ENCODE measurements at regions not wholly inside any gene's neighbourhood (a gene's known extent, or its start where the extent isn't known, plus 50 kb on each side); places are given as distances from the start of the nearest gene placed in this dataset.
A peak's percentile ranks its signal among the peaks of the same experiment; 100 is the strongest.

DNA sequence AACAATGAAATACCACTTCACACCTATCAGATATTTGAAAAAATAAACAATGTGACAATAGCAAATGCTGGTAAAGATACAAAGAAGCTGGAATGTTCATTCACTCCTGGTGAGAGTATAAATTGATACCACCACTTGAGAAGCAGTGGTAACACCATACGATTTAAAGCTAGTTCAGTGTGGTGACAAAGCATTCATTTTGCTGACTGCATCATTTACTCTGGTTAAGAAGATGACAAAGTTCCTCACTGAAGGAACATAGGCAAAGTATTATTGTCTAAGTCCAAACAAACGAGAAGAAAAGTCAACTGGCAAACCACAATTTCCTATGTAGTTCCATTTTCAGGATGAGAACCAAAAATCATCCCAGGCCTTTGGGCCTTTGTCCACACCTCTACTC, 102.5 kb downstream of the GEMIN8 start:
- H3K4me3 Mint-ChIP-seq = no peak overlapping the region
- H3K9me3 Mint-ChIP-seq = no peaks in the 10 kb centered on the region
- no peak overlapping the region for H3K27ac Mint-ChIP-seq
- H3K4me1 Mint-ChIP-seq = no peaks in the 10 kb centered on the region
- H3K36me3 Mint-ChIP-seq = no peaks in the 10 kb centered on the region
- H3K27me3 Mint-ChIP-seq = no peaks in the 10 kb centered on the region

DNA sequence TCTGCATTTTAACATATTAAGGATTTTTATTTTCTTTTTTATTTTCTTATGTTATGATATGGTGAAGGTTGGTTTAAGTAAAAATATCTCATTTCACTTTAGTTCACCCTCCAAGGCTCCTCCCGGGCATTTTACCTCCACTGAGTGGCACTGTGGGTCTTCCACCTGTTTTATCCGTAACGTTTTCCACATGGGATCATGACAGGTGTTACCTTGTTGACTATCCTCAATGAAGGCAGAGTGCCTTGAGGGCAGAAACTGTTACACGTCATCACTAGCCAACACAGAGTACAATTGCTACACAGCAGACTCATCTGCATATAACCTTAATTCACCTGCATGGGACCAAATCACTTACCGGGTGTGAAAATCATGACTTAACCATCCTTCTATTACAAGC, 105.8 kb downstream of the GEMIN8 start:
- H3K4me3 Mint-ChIP-seq = no peak overlapping the region
- H3K4me1 Mint-ChIP-seq = no peaks in the 10 kb centered on the region
- H3K36me3 Mint-ChIP-seq = no peaks in the 10 kb centered on the region
- H3K9me3 Mint-ChIP-seq = no peaks in the 10 kb centered on the region
- no peak overlapping the region for H3K27ac Mint-ChIP-seq
- no peaks in the 10 kb centered on the region for H3K27me3 Mint-ChIP-seq

GRCh38 chrX:13923289-13923688, 106.4 kb upstream of the GPM6B start:
- Mint-ChIP-seq H3K4me1 (no peaks in the 10 kb centered on the region), H3K36me3 (no peaks in the 10 kb centered on the region), H3K4me3 (no peak overlapping the region), H3K9me3 (no peaks in the 10 kb centered on the region), H3K27ac (no peak overlapping the region), H3K27me3 (no peaks in the 10 kb centered on the region)

DNA sequence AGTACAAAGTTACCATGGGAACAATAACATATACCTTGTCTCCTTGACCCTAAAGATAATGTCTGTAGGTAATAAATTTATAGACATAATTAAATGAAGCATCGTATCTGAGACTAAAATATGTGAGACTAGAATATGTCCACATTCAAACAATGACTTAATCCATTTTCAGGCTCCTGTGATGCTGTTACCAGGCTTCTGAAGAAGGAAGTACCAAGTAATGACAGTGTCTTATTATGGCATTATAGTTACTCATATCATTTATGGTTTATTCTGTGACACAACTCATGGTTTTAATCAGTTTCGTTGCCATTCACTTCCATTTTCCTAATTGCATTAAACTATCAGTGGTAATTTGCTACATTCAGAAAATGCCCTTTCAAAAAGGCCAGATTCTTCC, 100.6 kb upstream of the GPM6B start:
- peaks cover 2% of the 10 kb centered on the region for H3K27me3 Mint-ChIP-seq
- H3K9me3 Mint-ChIP-seq = no peaks in the 10 kb centered on the region
- H3K36me3 Mint-ChIP-seq = no peaks in the 10 kb centered on the region
- H3K4me3 Mint-ChIP-seq = no peak overlapping the region
- no peaks in the 10 kb centered on the region for H3K4me1 Mint-ChIP-seq
- no peak overlapping the region for H3K27ac Mint-ChIP-seq

DNA sequence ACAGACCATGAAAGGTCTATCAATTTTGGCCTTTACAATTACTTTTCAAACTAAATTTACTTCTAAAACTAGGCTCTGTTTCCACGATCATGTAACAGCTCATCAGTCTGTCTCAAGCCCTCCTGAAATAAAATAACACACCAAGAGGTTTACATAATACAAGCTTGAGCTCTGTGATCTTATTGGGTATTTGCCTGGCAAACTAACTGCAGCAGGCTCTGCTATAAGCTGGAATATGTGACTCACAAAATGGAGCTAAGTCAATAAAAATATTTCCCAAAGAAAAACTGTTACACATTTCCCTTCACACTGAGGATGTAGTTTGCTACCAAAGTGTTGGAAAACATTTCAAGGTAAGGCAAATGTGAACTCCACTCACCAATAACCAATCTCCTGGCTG, 94.7 kb upstream of the GPM6B start:
- H3K27me3 Mint-ChIP-seq = peaks cover 2% of the 10 kb centered on the region
- H3K4me1 Mint-ChIP-seq = no peaks in the 10 kb centered on the region
- H3K4me3 Mint-ChIP-seq = no peak overlapping the region
- H3K36me3 Mint-ChIP-seq = no peaks in the 10 kb centered on the region
- no peak overlapping the region for H3K27ac Mint-ChIP-seq
- no peaks in the 10 kb centered on the region for H3K9me3 Mint-ChIP-seq

DNA sequence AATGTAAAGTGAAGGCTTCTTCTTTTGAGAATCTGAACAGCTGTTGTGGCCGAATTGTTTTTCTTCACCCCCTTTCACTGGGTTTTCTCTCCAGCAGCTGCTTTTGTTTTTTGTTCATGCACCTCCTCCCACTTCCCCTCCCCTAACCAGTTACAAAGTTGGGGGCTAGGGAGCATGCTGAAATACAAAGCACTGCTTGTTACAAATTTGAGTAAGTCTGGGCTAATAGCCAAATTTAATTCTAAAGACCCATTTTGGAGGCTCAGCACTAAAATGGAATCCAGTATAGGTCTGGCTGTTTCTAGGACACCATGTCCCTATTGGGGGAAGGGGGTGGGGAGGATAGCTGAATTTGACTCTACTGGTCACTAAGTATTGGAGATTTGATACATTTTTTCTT, 89.2 kb upstream of the GPM6B start:
- no peaks in the 10 kb centered on the region for H3K4me1 Mint-ChIP-seq
- H3K4me3 Mint-ChIP-seq = no peak overlapping the region
- no peaks in the 10 kb centered on the region for H3K36me3 Mint-ChIP-seq
- no peaks in the 10 kb centered on the region for H3K27me3 Mint-ChIP-seq
- H3K9me3 Mint-ChIP-seq = no peaks in the 10 kb centered on the region
- no peak overlapping the region for H3K27ac Mint-ChIP-seq

GRCh38 chrX:13903405-13903804, 86.5 kb upstream of the GPM6B start:
- Mint-ChIP-seq H3K4me1 (peaks cover 4% of the 10 kb centered on the region), H3K36me3 (no peaks in the 10 kb centered on the region), H3K9me3 (no peaks in the 10 kb centered on the region), H3K27me3 (no peaks in the 10 kb centered on the region), H3K4me3 (no peak overlapping the region), H3K27ac (no peak overlapping the region)

GRCh38 chrX:13902406-13902805, 85.5 kb upstream of the GPM6B start:
- H3K4me3 Mint-ChIP-seq = no peak overlapping the region
- H3K9me3 Mint-ChIP-seq = no peaks in the 10 kb centered on the region
- no peaks in the 10 kb centered on the region for H3K36me3 Mint-ChIP-seq
- no peaks in the 10 kb centered on the region for H3K27me3 Mint-ChIP-seq
- peaks cover 4% of the 10 kb centered on the region for H3K4me1 Mint-ChIP-seq
- peak overlapping the region; percentile 8 for H3K27ac Mint-ChIP-seq

DNA sequence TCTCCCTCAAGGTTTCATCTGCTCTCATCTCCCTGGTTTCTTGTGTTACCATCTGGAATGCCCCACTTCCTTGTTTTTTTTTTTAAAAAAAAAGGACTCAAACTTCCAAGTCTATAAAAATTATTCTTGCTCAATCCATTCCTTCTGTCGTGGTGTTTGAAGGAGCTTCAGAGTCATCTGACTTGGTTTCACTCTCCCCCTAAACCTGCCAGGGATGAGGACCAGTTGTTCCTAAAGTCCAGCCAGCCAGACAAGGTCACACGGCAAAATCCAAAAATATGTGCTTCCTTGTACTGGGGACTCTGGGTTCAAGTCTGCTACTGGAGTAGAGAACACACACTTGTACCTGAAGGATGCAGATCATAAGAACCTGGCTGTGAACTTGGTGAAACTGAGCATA, 84.5 kb upstream of the GPM6B start:
- H3K36me3 Mint-ChIP-seq = no peaks in the 10 kb centered on the region
- H3K27me3 Mint-ChIP-seq = no peaks in the 10 kb centered on the region
- no peak overlapping the region for H3K27ac Mint-ChIP-seq
- no peaks in the 10 kb centered on the region for H3K9me3 Mint-ChIP-seq
- no peak overlapping the region for H3K4me3 Mint-ChIP-seq
- peaks cover 4% of the 10 kb centered on the region for H3K4me1 Mint-ChIP-seq

- no peaks in the 10 kb centered on the region for H3K27me3 Mint-ChIP-seq
- no peaks in the 10 kb centered on the region for H3K36me3 Mint-ChIP-seq
- no peak overlapping the region for H3K4me3 Mint-ChIP-seq
- no peak overlapping the region for H3K27ac Mint-ChIP-seq
- H3K9me3 Mint-ChIP-seq = no peaks in the 10 kb centered on the region
- peaks cover 4% of the 10 kb centered on the region for H3K4me1 Mint-ChIP-seq
Observed at GRCh38 chrX:13900351-13900750, 83.5 kb upstream of the GPM6B start.

DNA sequence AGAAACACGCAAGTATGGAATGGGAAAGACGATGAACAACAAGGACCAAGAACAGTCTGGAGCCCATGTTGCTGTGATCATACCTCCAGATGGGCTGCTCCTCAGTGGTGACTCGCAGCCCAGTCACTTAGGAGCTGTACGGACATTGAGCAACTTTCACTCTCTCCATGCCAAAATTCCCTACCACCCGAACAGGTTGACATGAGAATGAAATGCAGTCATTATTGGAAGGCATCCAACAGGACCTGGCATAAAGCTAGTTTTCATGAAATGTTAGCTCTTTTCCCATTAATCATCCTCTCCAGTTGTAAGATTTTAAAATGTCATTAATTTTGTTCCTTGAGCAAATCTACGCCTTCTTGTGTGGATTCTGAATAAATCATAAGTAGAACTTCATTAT, 82.7 kb upstream of the GPM6B start:
- Mint-ChIP-seq H3K36me3 (no peaks in the 10 kb centered on the region), H3K27ac (no peak overlapping the region), H3K4me1 (peaks cover 4% of the 10 kb centered on the region), H3K4me3 (no peak overlapping the region), H3K27me3 (no peaks in the 10 kb centered on the region), H3K9me3 (no peaks in the 10 kb centered on the region)

DNA sequence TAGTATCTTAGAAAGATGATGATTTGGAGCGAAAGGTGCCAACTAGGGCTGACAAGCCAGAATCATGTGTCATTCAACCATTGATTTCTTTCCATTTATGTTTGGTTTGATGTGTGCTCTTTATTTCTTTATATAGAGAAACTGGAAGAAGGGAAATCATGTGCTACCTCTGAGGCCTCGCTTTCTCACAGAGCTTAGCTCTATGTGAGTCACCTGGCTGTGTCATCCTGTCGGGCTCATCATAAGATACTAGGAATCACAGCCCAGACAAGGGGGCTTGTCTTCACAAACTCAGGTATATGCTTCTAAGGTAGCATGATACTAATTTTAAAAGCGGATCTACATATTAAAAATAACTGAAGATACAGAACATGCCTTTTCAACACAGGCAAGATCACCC, 81.7 kb upstream of the GPM6B start:
- H3K4me1 Mint-ChIP-seq = peaks cover 4% of the 10 kb centered on the region
- H3K36me3 Mint-ChIP-seq = no peaks in the 10 kb centered on the region
- H3K9me3 Mint-ChIP-seq = no peaks in the 10 kb centered on the region
- no peak overlapping the region for H3K4me3 Mint-ChIP-seq
- no peak overlapping the region for H3K27ac Mint-ChIP-seq
- no peaks in the 10 kb centered on the region for H3K27me3 Mint-ChIP-seq

GRCh38 chrX:13898083-13898482, 81.2 kb upstream of the GPM6B start:
- Mint-ChIP-seq H3K36me3 (no peaks in the 10 kb centered on the region), H3K27ac (no peak overlapping the region), H3K4me1 (peaks cover 4% of the 10 kb centered on the region), H3K9me3 (no peaks in the 10 kb centered on the region), H3K4me3 (no peak overlapping the region), H3K27me3 (no peaks in the 10 kb centered on the region)

DNA sequence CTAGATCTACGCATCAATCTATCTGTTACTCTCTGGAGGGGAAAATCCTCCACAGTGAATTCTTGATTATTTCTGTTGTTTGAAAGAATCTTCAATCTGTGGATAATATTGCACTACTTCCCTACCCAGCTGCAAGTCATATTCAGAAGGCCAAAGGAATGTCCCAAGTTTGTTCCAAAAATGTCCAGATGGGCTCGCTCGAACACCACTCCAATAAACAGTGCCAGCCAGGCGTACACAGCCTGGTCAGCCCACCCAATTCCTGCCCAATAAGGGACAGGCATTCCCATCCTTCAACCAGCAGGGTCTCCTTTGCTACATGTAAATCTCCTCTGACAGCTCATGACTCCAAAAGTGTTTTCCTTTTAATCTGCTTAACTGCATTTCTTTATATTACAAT, 80.7 kb upstream of the GPM6B start:
- Mint-ChIP-seq H3K27ac (no peak overlapping the region), H3K4me3 (no peak overlapping the region)

DNA sequence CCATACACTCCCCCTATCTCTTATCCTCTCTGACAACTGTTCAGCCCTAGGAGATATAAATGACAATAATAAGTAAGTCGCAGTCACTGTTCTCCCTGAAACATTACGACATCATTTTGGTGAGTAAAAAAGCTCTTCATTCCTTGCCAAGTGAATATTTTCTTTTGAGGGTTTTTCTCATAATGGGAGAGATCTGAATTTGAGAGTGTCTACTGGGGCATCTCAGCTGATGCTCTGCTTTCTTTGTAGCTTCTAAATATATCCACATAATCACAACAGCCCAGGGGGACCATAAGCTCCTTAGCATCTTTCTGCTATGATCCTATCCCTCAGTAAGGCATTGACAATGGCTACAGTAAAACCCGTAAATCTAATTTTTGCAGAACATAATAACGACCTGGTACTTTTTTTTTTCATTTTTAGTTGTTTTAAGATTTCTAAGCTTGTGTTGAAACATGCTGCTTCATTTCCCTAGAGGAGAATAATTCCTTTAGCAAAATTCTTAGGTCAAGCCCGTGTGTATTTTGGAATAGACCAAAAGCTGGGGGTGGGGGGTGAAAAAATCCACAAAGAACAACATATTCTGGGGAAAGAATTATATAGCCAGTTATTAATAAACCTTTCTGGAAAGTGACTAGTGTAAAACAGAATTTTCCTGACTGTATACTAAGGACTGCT, 78.1 kb upstream of the GPM6B start:
- Mint-ChIP-seq H3K4me3 (no peak overlapping the region), H3K4me1 (peaks cover 4% of the 10 kb centered on the region), H3K27me3 (no peaks in the 10 kb centered on the region), H3K9me3 (no peaks in the 10 kb centered on the region), H3K36me3 (no peaks in the 10 kb centered on the region), H3K27ac (no peak overlapping the region)

More for the DNA sequence above, 80.7 kb upstream of the GPM6B start:
- Mint-ChIP-seq H3K4me1 (peaks cover 4% of the 10 kb centered on the region), H3K36me3 (no peaks in the 10 kb centered on the region), H3K27me3 (no peaks in the 10 kb centered on the region), H3K9me3 (no peaks in the 10 kb centered on the region)

DNA sequence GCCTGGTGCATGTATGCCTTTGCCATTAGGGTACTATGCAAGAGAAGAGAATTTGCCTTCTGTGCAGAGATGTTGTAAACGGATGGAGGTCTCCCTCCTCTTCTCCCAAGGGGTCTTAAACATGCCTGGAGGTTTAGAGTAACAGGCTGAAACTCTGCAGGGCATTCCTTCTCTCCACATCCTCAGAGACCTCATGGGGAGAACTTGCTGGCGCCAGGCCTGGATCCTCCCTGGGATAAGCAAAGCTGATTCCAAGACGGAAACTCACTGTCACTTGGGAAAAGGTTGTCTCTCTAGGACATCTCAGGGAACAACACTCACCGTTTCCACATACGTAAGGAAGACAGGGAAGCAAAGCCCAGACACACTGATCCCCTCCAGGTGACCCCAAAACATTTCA, 76.9 kb upstream of the GPM6B start:
- H3K27me3 Mint-ChIP-seq = no peaks in the 10 kb centered on the region
- no peaks in the 10 kb centered on the region for H3K9me3 Mint-ChIP-seq
- no peaks in the 10 kb centered on the region for H3K36me3 Mint-ChIP-seq
- no peak overlapping the region for H3K27ac Mint-ChIP-seq
- H3K4me3 Mint-ChIP-seq = no peak overlapping the region
- peaks cover 3% of the 10 kb centered on the region for H3K4me1 Mint-ChIP-seq

GRCh38 chrX:13892856-13893255, 76.0 kb upstream of the GPM6B start:
- Mint-ChIP-seq H3K4me3 (no peak overlapping the region), H3K27ac (no peak overlapping the region), H3K4me1 (no peaks in the 10 kb centered on the region), H3K9me3 (no peaks in the 10 kb centered on the region), H3K36me3 (no peaks in the 10 kb centered on the region), H3K27me3 (no peaks in the 10 kb centered on the region)
